GM18511 (cell line): ENCODE measurements at regions not wholly inside any gene's neighbourhood (a gene's known extent, or its start where the extent isn't known, plus 50 kb on each side); places are given as distances from the start of the nearest gene placed in this dataset.
"Not testable (repeated sequence)": the region's sequence is repeated elsewhere in the genome, so short reads cannot be mapped to it uniquely, and the experiment has no call there.

Experiments
- ATAC-seq: cut with Tn5 transposase; IDR thresholded peaks from one replicate; pipeline ENCODE4 v1.9.1; 2021; ENCODE audit warnings: mild to moderate bottlenecking, moderate library complexity; ENCODE audit not compliant: unreplicated experiment

DNA sequence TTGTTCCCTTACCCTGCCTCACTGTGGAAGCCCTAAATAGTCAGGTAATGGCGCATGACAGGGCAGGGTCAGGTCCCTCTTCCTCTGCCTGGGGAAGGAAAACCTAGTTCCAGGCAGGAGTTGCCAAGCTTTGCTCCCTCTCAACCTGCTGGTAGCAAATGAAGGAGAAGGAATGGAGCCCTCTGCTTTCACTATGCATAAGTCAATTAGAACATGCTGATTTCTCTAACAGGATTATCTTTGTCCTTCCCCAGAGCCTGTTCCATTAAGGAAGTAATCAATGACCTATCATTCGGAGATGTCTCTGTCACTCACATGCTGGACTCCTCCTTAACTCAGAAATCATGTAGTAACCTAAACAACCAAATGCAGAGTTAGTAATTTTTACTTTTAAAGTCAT is 161.8 kb upstream of the NFIA start:
- ATAC-seq = no peak

- ATAC-seq = no peak
Observed at GRCh38 chr1:60918867-60919266, 163.5 kb upstream of the NFIA start.

GRCh38 chr1:60916906-60917305 is 165.5 kb upstream of the NFIA start:
- ATAC-seq = no peak

- no peak for ATAC-seq
Observed at GRCh38 chr1:60916199-60916598, 166.2 kb upstream of the NFIA start.

- ATAC-seq = no peak
Observed at GRCh38 chr1:60915441-60915840, 166.9 kb upstream of the NFIA start.

DNA sequence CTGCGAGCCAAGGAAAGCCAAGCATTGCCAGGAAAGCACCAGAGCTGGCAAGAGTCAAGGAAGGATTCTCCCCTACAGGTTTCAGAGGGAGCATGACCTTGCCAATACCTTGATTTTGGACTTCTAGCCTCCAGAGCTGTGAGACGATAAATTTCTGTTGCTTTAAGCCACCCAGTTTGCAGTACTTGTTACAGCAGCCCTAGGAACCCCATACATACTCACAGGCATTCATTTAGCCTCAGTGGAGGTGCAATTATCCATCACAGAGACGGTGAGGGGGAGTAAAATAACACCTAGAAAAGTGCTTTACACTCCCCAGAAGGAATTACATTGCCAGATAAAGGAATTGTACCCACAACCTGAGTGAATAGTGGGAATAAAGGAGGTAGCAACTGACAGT is 167.4 kb upstream of the NFIA start:
- ATAC-seq = no peak

GRCh38 chr1:60913708-60914107 is 168.7 kb upstream of the NFIA start:
- ATAC-seq = not testable (repeated sequence)

- ATAC-seq = no peak
Observed at GRCh38 chr1:60913039-60913438, 169.3 kb upstream of the NFIA start.

GRCh38 chr1:60911966-60912697 is 170.2 kb upstream of the NFIA start:
- ATAC-seq = no peak

GRCh38 chr1:60908159-60908558 is 174.2 kb upstream of the NFIA start:
- ATAC-seq = no peak

DNA sequence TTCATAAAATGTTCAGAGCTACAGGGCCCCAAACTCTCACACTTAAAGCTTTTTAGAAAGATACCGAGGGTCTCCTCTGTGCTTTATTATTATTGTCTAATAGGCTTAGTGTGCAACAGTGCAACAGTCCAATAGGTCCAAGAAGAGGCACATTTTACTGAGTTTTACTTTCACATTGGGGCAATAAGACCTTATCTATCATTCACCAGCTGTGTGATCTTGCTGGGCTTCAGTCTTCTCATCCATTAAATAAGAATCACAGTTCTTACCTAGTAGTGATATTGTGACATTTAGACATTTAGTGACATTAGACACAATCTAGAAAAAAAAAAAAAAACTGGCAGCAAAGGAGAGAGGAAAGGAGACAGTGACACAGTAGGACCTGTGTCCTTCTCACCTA is 175.8 kb upstream of the NFIA start:
- ATAC-seq = no peak

GRCh38 chr1:60906039-60906438 is 176.3 kb upstream of the NFIA start:
- no peak for ATAC-seq

- no peak for ATAC-seq
Observed at GRCh38 chr1:60904099-60904851, 178.1 kb upstream of the NFIA start.

DNA sequence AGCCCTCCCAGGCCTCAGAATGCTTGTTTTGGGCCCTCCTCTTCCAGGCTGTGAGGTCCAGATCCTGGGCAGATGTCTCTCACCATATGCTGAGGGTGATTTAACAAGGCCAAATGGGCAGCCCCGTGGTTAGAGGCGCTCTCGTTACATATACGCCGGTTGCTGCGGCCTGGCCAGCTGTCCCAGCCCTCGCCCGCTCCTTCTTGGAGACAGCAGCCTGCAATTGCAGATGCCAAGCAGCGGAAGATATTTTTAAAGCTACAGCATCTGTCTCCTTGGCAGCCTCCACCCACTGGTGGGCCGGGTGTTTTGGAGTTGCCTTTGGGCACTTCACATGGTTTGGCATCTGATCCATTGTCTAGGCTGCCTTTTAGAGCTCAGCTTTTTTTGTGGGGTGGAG is 178.8 kb upstream of the NFIA start:
- no peak for ATAC-seq

GRCh38 chr1:60899464-60899863 is 182.9 kb upstream of the NFIA start:
- ATAC-seq = no peak

DNA sequence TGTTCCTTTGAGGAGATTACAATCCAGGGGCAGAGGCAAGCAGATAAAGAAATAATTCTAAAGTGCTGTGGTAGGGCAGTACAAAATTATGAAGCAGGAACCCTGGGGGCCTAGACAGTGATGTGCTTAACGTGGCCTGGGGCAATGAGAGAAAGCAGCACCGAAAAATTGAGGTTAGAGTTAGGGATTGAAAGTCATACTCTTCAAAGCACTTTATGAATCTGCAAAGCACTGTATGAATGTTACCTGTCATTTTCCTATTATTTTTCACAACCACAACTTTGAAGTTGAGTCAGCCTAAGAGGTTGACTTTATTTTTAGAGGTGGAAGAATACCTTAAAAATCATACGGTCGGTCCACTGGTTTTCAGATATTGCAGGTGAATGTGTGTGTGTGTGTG is 183.4 kb upstream of the NFIA start:
- ATAC-seq = peak; percentile 74

DNA sequence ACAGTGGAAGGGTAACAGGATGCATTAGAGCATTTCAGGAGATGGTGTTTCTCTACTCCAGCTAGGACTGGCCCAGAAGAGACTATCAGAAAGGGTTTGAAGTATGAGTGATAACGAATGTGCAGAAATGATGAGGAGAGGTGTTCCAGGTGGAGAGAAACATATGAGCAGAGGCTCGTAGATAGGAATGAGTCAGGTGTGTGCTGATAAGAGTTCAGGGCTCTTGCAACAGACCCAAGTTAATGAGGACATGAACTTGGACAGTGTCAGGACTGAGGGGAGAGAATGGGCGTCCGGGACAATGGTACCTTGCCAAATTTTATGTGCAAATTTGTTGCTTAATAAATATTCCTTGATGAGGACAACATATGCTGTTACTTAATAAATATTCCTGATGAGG is 183.9 kb upstream of the NFIA start:
- no peak for ATAC-seq

DNA sequence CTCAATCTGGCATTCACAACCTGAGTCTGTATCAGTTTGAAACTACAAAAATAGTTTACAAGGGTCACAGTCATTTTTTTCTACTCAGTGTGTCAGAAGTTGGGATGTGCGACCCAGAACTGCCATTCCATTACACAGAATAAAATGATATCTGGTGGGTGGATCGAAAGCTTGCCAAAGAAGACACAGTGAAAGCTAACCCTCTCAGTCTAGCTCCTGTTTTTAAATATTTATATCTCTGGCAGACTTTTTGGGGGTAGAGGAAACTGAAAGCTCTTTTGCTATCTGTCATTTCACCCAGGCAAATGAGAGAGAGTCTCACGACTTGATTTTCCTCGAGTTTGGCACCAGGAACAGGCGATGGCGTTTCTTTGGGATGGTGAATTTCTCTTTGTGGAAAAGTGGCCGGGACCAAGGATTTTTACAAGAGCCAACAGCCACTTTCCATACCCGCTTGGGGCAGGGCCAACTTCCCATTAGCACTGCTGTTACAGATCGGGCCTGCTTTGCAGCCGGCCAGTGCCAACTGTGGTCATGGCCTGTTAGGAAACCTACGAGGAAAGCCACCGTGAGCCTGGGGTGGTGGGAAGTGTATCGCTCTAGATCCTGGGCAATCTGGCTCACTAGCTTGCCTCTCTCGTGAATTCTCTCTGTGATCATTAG is 185.5 kb upstream of the NFIA start:
- ATAC-seq = no peak

DNA sequence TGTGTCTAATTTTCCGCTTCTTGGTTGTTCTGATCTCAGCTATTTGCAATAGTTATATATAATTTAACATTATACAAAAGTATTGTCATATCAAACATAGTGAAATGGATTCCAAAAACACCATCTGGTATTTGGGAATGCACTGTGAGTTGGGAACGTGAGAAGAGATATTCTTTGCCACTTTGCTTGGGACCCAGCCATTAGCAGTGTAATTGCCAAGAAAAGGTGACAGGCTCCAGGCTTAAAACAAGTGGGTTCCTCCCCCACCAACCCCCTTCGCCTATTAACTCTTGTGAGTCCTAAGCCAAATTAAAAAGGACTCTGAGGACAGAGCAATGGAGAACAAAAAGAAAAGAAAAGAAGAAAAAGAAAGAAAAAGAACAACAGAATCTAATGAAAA is 186.7 kb upstream of the NFIA start:
- ATAC-seq = no peak

DNA sequence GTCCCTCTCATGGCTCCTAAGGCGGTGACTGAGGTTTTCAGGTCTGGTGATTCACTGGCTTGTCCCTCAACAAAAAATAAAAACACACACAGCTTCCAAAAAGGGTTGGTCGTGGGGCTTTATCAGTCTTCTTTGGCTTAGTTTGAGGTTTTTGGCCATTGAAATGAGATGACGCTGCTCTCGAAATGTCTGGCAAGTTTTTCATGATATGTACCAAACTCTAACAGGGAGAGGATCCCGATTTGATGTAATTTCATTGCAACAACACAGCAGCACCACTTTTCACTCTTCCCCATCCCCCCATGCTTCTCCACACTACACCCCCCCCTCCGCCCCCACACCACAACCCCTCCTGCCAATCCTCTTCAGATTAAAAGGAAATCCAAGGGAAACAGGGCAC is 187.1 kb upstream of the NFIA start:
- no peak for ATAC-seq

GRCh38 chr1:60894741-60895140 is 187.6 kb upstream of the NFIA start:
- no peak for ATAC-seq

GRCh38 chr1:60894130-60894529 is 188.2 kb upstream of the NFIA start:
- no peak for ATAC-seq
